MM.1S (cell line): ENCODE measurements at regions not wholly inside any gene's neighbourhood (a gene's known extent, or its start where the extent isn't known, plus 50 kb on each side); places are given as distances from the start of the nearest gene placed in this dataset.

ENCODE experiments used
- DNase-seq: peaks from one replicate; pipeline ENCODE4 v3.0.0-alpha.2; 2015
- H2AFZ ChIP-seq: fragments of 300-600 bp; sonication (generic); 2 replicates; pipeline ENCODE4 v1.6.0; 2016; ENCODE audit warnings: antibody characterized with exemption, low read length
- H3F3A ChIP-seq: fragments of 300-600 bp; sonication (generic); 2 replicates; pipeline ENCODE4 v1.6.1; 2016; ENCODE audit warnings: mild to moderate bottlenecking, antibody characterized with exemption, low read length, moderate library complexity, mixed read lengths; ENCODE audit not compliant: insufficient read depth
- H3K27ac ChIP-seq: fragments of 300-600 bp; sonication (generic); 2 replicates; pipeline ENCODE4 v1.5.1; 2016; ENCODE audit warnings: mild to moderate bottlenecking, low read length
- H3K27me3 ChIP-seq: fragments of 300-600 bp; sonication (generic); replicated peaks from 2 replicates; pipeline ENCODE4 v1.6.0; 2016; ENCODE audit warnings: low read length; ENCODE audit not compliant: insufficient read depth
- H3K36me3 ChIP-seq: fragments of 300-600 bp; sonication (generic); replicated peaks from 2 replicates; pipeline ENCODE4 v1.6.1; 2016; ENCODE audit warnings: mild to moderate bottlenecking, low read length, mixed read lengths; ENCODE audit not compliant: insufficient read depth
- H3K4me1 ChIP-seq: fragments of 300-600 bp; sonication (generic); 2 replicates; pipeline ENCODE4 v1.6.1; 2016; ENCODE audit warnings: low read length, mixed read lengths
- H3K4me2 ChIP-seq: fragments of 300-600 bp; sonication (generic); 2 replicates; pipeline ENCODE4 v1.6.0; 2016; ENCODE audit warnings: low read depth, low read length
- H3K4me3 ChIP-seq: fragments of 300-600 bp; sonication (generic); 2 replicates; pipeline ENCODE4 v1.5.1; 2016; ENCODE audit warnings: low read length, mixed read lengths
- H3K79me2 ChIP-seq: fragments of 300-600 bp; sonication (generic); 2 replicates; pipeline ENCODE4 v1.6.1; 2016; ENCODE audit warnings: mixed run types, low read length, mixed read lengths
- H3K9ac ChIP-seq: fragments of 300-600 bp; sonication (generic); 2 replicates; pipeline ENCODE4 v1.6.1; 2016; ENCODE audit warnings: low read length, mixed read lengths
- H3K9me2 ChIP-seq: fragments of 300-600 bp; sonication (generic); replicated peaks from 2 replicates; pipeline ENCODE4 v1.6.1; 2016; ENCODE audit warnings: mild to moderate bottlenecking, low read length, mixed read lengths; ENCODE audit not compliant: insufficient read depth
- H3K9me3 ChIP-seq: fragments of 300-600 bp; sonication (generic); replicated peaks from 2 replicates; pipeline ENCODE4 v1.6.1; 2016; ENCODE audit warnings: mild to moderate bottlenecking, low read length, mixed read lengths; ENCODE audit not compliant: insufficient read depth
- H4K20me1 ChIP-seq: fragments of 300-600 bp; sonication (generic); 2 replicates; pipeline ENCODE4 v1.6.1; 2016; ENCODE audit warnings: mild to moderate bottlenecking, low read length, moderate library complexity, mixed read lengths; ENCODE audit not compliant: insufficient read depth
- EZH2 ChIP-seq: fragments of 300-600 bp; sonication (generic); optimal IDR thresholded peaks from 2 replicates; pipeline ENCODE3; 2017; ENCODE audit warnings: low read depth, mild to moderate bottlenecking, antibody characterized with exemption, low read length, mixed read lengths
- EZH2phosphoT487 ChIP-seq: fragments of 300-600 bp; sonication (generic); IDR thresholded peaks from 2 replicates; pipeline ENCODE4 v1.6.1; 2018; ENCODE audit warnings: antibody characterized with exemption, low read length
- TF ChIP-seq, protein P1 (sequence below): fragments of 300-600 bp; sonication (generic); IDR thresholded peaks from 2 replicates; pipeline ENCODE4 v1.5.1; 2016; ENCODE audit warnings: antibody characterized with exemption, low read length, mixed read lengths

- Histone ChIP-seq H2AFZ (no peak overlapping the region), H3K36me3 (no peaks in the 10 kb centered on the region), H4K20me1 (no peaks in the 10 kb centered on the region), H3K9me3 (no peaks in the 10 kb centered on the region), H3K4me3 (no peak overlapping the region), H3F3A (no peaks in the 10 kb centered on the region), H3K4me1 (no peaks in the 10 kb centered on the region), H3K27me3 (no peaks in the 10 kb centered on the region), H3K79me2 (no peaks in the 10 kb centered on the region), H3K9ac (no peak overlapping the region), H3K4me2 (no peak overlapping the region), H3K27ac (no peak overlapping the region), H3K9me2 (no peaks in the 10 kb centered on the region)
- no peak for DNase-seq
- TF ChIP-seq, protein P1, sequence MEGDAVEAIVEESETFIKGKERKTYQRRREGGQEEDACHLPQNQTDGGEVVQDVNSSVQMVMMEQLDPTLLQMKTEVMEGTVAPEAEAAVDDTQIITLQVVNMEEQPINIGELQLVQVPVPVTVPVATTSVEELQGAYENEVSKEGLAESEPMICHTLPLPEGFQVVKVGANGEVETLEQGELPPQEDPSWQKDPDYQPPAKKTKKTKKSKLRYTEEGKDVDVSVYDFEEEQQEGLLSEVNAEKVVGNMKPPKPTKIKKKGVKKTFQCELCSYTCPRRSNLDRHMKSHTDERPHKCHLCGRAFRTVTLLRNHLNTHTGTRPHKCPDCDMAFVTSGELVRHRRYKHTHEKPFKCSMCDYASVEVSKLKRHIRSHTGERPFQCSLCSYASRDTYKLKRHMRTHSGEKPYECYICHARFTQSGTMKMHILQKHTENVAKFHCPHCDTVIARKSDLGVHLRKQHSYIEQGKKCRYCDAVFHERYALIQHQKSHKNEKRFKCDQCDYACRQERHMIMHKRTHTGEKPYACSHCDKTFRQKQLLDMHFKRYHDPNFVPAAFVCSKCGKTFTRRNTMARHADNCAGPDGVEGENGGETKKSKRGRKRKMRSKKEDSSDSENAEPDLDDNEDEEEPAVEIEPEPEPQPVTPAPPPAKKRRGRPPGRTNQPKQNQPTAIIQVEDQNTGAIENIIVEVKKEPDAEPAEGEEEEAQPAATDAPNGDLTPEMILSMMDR = no peak
- TF ChIP-seq EZH2 (no peak), EZH2phosphoT487 (no peak)
These were observed 317.1 kb upstream of the PABPC4L start for GRCh38 chr4:134518574-134519217.

- TF ChIP-seq EZH2phosphoT487 = no peak
- TF ChIP-seq, protein P1 = no peak
- TF ChIP-seq EZH2 = no peak
- no peaks in the 10 kb centered on the region for H3K36me3 ChIP-seq
- H3K9me3 ChIP-seq = no peaks in the 10 kb centered on the region
- no peak overlapping the region for H3K4me2 ChIP-seq
- no peaks in the 10 kb centered on the region for H3K4me1 ChIP-seq
- H3K4me3 ChIP-seq = no peak overlapping the region
- no peaks in the 10 kb centered on the region for H3K79me2 ChIP-seq
- no peak overlapping the region for H3K27ac ChIP-seq
- no peak for DNase-seq
- H3F3A ChIP-seq = no peaks in the 10 kb centered on the region
- no peaks in the 10 kb centered on the region for H3K9me2 ChIP-seq
- no peak overlapping the region for H3K9ac ChIP-seq
- no peaks in the 10 kb centered on the region for H4K20me1 ChIP-seq
- H3K27me3 ChIP-seq = no peaks in the 10 kb centered on the region
- H2AFZ ChIP-seq = no peak overlapping the region
These were observed 309.0 kb upstream of the PABPC4L start for GRCh38 chr4:134510544-134510943.

DNA sequence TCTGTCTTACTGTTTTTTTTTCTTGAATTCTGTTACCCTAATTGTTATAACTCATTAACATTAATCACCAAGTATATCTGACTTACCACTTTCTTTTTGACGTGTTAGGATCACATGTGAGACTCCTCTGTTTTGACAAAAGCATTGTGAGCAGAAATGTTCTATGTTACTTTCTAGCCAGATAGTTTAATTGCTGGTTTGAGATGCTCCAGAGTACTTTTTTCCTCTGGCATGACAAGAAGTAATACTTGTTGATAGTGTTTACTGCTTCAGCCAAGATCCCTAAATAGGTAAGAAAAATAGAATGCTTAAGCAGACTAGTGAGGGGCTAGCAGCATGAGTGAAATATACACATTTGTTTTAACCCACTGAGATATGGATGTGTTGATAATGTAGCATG is 303.9 kb upstream of the PABPC4L start:
- no peak for TF ChIP-seq EZH2
- TF ChIP-seq, protein P1 = no peak
- TF ChIP-seq EZH2phosphoT487 = no peak
- H3K9me2 ChIP-seq = no peaks in the 10 kb centered on the region
- no peak overlapping the region for H3K4me3 ChIP-seq
- no peak overlapping the region for H3K9ac ChIP-seq
- H3K27ac ChIP-seq = no peak overlapping the region
- H3K79me2 ChIP-seq = no peaks in the 10 kb centered on the region
- H2AFZ ChIP-seq = no peak overlapping the region
- no peaks in the 10 kb centered on the region for H3K27me3 ChIP-seq
- H3K9me3 ChIP-seq = no peaks in the 10 kb centered on the region
- H3K36me3 ChIP-seq = no peaks in the 10 kb centered on the region
- no peaks in the 10 kb centered on the region for H3K4me1 ChIP-seq
- no peak overlapping the region for H3K4me2 ChIP-seq
- H3F3A ChIP-seq = no peaks in the 10 kb centered on the region
- no peaks in the 10 kb centered on the region for H4K20me1 ChIP-seq
- DNase-seq = no peak
